NCI-H2196 (cell line): ENCODE measurements at regions not wholly inside any gene's neighbourhood (a gene's known extent, or its start where the extent isn't known, plus 50 kb on each side); places are given as distances from the start of the nearest gene placed in this dataset.
"Not testable (repeated sequence)": the region's sequence is repeated elsewhere in the genome, so short reads cannot be mapped to it uniquely, and the experiment has no call there.

ENCODE experiments used
- DNase-seq: peaks from one replicate; lab custom pipeline; 2025; ENCODE audit not compliant: unreplicated experiment; lab: John Stamatoyannopoulos, UW

DNA sequence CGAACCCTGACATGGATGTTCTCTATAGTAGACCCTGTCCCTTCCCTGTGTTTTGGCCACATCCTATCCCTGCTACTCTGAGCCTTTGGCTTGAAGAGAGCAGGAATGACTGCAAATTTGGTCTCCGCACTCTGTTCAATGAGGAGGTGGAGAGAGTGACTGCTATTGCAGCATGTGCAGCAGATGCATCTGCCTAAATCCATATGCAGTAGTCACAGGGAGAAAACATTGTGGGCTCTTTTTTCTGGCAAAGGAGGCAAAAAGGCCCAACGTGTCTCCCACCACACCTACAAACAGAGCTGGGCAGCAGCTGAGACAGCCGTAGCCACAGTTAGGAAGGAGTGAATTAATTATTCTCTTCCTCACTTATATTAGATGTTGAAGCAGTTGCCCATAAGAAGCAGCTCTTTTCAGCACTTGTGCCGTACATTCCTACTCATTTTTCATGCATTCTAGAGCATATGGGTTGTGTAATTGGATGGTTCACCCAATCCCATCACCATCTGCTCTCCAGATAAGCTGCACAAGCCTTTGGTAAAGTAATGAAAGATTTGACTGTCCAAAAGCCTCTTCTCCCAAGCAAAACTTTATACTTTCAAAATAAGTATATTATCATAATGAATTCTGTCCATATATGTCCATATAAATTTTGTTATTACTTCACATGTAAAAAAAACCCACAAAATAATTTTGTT lies 147.9 kb upstream of the FAM47A start:
- no peak for DNase-seq

GRCh38 chrX:34275699-34276098 lies 143.6 kb upstream of the FAM47A start:
- DNase-seq, result no peak

DNA sequence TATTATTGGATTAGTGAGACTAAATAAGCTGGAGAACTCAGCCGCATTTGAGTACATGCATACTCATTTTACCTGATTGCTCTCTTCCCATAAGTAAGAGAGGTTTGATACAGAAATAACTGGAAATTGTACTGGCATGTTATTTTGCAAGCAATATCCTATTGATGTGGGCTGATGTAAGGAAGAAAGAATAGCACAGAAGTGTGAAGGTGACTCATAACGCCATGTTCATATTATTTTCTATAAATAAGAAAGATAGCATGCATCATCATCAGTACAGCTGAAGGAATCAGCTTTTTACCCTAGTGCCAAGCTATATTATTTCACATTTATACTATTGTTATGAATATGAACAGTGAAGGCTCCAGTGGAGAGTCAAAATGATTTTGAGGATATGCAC lies 138.3 kb upstream of the FAM47A start:
- no peak for DNase-seq

GRCh38 chrX:34238896-34239295 lies 106.8 kb upstream of the FAM47A start:
- no peak for DNase-seq

- not testable (repeated sequence) for DNase-seq
Measured at GRCh38 chrX:34230156-34230555, 98.0 kb upstream of the FAM47A start.

DNA sequence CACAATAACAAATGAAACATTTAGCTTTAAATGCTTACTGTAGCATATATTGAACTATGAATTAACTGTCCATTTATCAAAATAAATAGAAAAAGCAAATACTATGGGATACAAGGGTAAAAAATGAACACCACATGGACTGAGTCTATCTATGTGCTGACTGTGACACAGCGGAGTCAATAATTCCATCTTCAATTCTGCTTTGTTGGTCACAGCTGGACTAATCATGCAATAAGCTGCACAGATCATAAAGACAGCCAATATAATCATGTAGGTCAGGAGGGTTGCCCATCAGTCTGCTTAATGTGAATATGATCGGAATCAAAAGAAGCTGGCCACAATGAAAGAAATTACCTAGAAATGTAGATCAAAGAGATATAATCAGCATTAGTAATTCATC lies 95.7 kb upstream of the FAM47A start:
- no peak for DNase-seq

GRCh38 chrX:34223574-34223973 lies 91.5 kb upstream of the FAM47A start:
- no peak for DNase-seq

DNA sequence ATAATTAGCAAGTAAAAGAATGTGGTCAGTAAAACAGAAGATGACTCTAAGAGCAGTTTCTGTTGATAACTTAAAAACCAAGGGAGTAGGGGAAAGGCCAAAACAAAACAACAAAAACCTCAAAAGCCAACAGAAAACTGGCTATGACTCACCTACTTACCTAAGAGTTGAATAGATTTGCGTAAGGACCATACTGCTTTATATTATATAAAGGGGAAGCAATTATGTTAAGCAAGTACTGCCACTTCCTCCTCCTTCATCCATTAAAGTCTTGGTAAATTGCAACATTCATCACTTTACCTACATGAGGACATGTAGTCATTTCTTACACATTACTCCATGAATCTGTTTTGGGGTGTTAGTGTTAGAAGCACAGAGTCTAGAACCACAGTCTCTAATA lies 85.9 kb upstream of the FAM47A start:
- no peak for DNase-seq

DNA sequence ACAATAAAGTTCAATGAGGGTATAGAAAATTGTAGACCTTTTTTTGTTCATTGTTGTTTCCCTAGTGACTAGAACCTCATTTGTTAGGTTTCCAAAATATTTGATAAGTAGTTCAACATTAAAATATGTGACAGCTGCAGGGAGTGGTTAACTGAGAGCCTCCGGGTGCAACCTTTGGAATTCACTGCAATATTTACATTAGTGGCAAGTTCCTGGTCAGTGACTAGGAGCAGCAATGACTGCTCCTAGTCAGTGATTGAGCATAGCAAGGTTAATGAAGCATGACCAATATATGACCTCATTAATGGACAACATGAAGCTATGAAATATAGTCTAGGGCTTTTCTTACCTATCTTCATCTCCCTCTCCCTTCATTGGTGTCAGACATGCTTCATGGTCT lies 65.8 kb upstream of the FAM47A start:
- no peak for DNase-seq
